SK-N-MC (cell line): ENCODE measurements at regions not wholly inside any gene's neighbourhood (a gene's known extent, or its start where the extent isn't known, plus 50 kb on each side); places are given as distances from the start of the nearest gene placed in this dataset.

Experiments used
- EZH2 ChIP-seq: fragments of 200-600 bp; sonication (generic); IDR thresholded peaks from one replicate; pipeline ENCODE4 v1.6.1; 2017; ENCODE audit warnings: antibody characterized with exemption
- FOXP2 ChIP-seq: optimal IDR thresholded peaks from 2 replicates; pipeline ENCODE3; 2011; ENCODE audit warnings: mild to moderate bottlenecking, moderate library complexity; ENCODE audit not compliant: insufficient read depth; ENCODE audit errors: extremely low read length, control extremely low read depth
- POLR2AphosphoS5 ChIP-seq: IDR thresholded peaks from 2 replicates; pipeline ENCODE4 v1.6.1; 2012; ENCODE audit warnings: mild to moderate bottlenecking, low read depth, low read length, borderline replicate concordance

GRCh38 chr5:2895876-2896275 lies 144.4 kb upstream of the IRX2 start:
- TF ChIP-seq EZH2 (no peak), POLR2AphosphoS5 (no peak), FOXP2 (no peak)
